ENCODE measurements at regions not wholly inside any gene's neighbourhood (a gene's known extent, or its start where the extent isn't known, plus 50 kb on each side); places are given as distances from the start of the nearest gene placed in this dataset.

- no peak overlapping the region for H3K4me3 ChIP-seq (ENCODE audit: low read depth, low read length)
- no peak for DNase-seq (ENCODE audit: low read depth)
Observed at GRCh38 chr3:170637306-170637705, 51.4 kb upstream of the SLC7A14 start.

GRCh38 chr3:170636400-170636973 is 50.6 kb upstream of the SLC7A14 start:
- H3K4me3 ChIP-seq (ENCODE audit: low read depth, low read length) = no peak overlapping the region
- DNase-seq (ENCODE audit: low read depth) = no peak
